ENCODE measurements at regions not wholly inside any gene's neighbourhood (a gene's known extent, or its start where the extent isn't known, plus 50 kb on each side); places are given as distances from the start of the nearest gene placed in this dataset.
A peak's percentile ranks its signal among the peaks of the same experiment; 100 is the strongest.

DNA sequence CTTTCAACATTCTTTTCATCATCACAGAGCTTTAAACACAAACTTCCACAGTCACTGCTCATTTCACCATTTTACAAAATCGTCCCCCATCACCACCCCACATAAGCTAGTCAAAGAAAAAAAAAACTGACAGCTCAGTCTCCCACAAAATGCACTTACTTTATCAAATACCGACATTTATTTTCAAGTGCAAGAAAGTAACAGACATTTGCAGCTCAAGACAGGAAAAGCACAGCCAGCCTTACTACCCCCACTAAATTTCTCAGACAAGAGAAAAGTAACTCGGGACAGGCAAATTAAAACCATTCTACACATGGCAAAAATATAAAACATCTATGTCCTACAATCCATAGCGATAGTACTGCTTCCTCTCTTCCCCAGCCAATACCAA is 402.4 kb downstream of the SHQ1 start:
- Mint-ChIP-seq H3K36me3 (peaks cover 27% of the 10 kb centered on the region), H3K27ac (peak overlapping the region; percentile 76 to 81), H3K9me3 (no peaks in the 10 kb centered on the region), H3K4me3 (peak overlapping the region; percentile 97), H3K27me3 (peaks cover 2 to 3% of the 10 kb centered on the region in 2 donors), H3K4me1 (ENCODE audit: low read depth in 2 of 2) (peaks cover 41 to 60% of the 10 kb centered on the region in 2 donors)
- no peak for ATAC-seq
- no peak for DNase-seq (ENCODE audit: low spot score)

DNA sequence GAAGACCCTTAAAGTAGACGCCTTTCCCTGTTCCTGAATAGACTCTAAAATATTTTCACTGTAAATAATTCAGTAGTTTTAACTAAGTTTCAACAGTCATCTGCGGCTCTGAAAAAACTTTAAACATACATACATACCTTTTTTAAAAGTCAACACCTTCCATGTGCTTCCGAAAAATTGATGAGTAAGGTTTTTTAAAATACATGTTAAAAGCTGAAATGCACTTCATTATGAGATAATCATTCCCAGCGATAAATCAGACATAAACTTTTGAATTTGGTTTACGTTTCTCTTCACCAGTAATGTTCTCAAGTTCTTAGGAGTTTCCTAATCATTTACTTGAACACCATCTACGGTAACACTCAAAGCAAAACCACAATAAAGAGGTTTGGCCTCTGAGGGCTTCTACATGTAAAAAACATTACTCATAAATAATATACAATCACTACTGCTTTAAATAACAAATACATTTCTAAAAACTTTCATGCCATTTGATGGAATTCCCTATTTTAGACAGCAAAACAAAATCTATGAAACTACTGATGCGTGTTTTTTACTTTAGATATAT is 403.5 kb downstream of the SHQ1 start:
- Mint-ChIP-seq H3K9me3 (no peaks in the 10 kb centered on the region), H3K27ac (peak overlapping the region; percentile 76 to 81), H3K27me3 (no peaks in the 10 kb centered on the region), H3K4me1 (ENCODE audit: low read depth in 2 of 2) (peaks cover 50 to 70% of the 10 kb centered on the region in 2 donors), H3K36me3 (peaks cover 27% of the 10 kb centered on the region), H3K4me3 (peak overlapping the region; percentile 97)
- DNase-seq (ENCODE audit: low spot score) (no peak), ATAC-seq (no peak)

DNA sequence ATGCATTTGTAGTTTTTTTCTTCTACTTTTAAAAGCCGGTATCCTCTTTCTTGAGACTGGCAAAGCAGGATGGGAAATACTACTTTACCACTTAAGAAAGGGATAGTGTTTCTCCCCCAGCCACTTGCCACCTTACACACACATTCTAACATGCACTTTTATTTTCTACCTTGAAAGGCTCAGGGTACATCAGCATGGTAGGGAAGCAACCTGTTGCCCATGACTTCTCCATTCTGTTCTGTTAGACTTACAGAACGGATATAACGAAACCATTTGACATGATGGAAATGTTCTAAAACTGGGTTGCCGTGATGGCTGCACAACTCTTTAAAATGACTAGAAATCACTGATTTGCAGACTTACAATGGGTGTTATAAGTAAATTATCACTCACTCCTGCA is 405.5 kb downstream of the SHQ1 start:
- Mint-ChIP-seq H3K4me1 (ENCODE audit: low read depth in 2 of 2) (peaks cover 64 to 81% of the 10 kb centered on the region in 2 donors), H3K27me3 (no peaks in the 10 kb centered on the region), H3K27ac (no peak overlapping the region), H3K9me3 (no peaks in the 10 kb centered on the region), H3K4me3 (peak overlapping the region; percentile 97), H3K36me3 (peaks cover 37% of the 10 kb centered on the region)
- DNase-seq (ENCODE audit: low spot score) (no peak), ATAC-seq (no peak)

DNA sequence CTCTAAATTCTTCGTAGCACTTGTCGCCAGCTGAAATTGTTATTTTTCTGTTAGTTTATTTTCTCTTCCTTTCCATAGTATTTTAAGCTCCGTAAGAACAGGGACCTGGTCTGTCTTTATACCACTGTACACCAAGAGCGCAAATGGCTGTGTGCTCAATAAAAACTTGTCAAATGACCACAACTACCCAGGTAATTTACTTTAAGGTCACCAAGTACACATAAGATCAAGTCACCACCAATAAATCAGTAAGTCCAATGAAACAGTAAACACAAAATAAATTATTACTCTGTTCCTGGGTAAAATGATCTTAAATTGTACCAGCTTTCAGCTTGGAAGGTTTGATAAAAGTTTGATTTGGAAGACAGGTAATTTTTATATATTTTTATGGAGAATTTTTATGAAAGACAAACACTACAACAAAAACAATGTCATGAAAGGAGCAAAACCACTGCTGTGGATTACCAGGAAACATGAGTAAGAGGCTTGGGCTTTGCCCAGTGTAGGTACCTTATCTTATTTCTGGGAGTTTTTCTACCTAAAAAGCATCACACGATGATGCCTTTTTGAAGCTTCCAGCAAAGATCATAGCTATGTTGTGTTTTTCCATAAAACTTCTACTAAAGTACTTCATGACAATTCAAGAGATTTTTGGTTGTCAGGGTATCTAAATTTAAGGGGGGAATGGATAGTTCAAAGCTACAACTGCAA is 406.8 kb downstream of the SHQ1 start:
- Mint-ChIP-seq H3K4me1 (ENCODE audit: low read depth in 2 of 2) (peaks cover 71 to 90% of the 10 kb centered on the region in 2 donors), H3K9me3 (no peaks in the 10 kb centered on the region), H3K27ac (peak overlapping the region in 1 of 2 donors; percentile 15), H3K27me3 (no peaks in the 10 kb centered on the region), H3K4me3 (no peak overlapping the region), H3K36me3 (peaks cover 37% of the 10 kb centered on the region)
- ATAC-seq, result no peak
- no peak for DNase-seq (ENCODE audit: low spot score)

DNA sequence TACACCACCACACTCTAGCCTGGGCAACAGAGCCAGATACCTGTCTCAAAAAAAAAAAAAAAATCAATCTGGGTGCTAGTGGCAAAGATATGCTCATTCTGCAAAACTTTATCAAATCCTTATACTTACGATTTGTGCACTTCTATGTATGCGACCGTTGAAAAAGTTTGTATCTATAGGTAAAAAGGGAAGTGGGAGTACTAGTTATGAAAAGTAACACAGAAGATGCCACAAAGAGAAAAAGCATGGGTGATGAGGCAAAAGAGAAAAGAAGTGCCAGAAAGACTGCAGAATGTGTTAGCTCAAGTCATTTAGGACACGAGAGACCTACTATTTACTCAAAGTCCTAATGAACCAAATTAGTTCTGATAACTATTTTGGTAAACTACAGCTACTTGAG is 407.8 kb downstream of the SHQ1 start:
- Mint-ChIP-seq H3K36me3 (peaks cover 27% of the 10 kb centered on the region), H3K4me1 (ENCODE audit: low read depth in 2 of 2) (peaks cover 62 to 80% of the 10 kb centered on the region in 2 donors), H3K4me3 (no peak overlapping the region), H3K9me3 (no peaks in the 10 kb centered on the region), H3K27me3 (no peaks in the 10 kb centered on the region), H3K27ac (peak overlapping the region in 1 of 2 donors; percentile 15)
- DNase-seq (ENCODE audit: low spot score) (no peak), ATAC-seq (no peak)

DNA sequence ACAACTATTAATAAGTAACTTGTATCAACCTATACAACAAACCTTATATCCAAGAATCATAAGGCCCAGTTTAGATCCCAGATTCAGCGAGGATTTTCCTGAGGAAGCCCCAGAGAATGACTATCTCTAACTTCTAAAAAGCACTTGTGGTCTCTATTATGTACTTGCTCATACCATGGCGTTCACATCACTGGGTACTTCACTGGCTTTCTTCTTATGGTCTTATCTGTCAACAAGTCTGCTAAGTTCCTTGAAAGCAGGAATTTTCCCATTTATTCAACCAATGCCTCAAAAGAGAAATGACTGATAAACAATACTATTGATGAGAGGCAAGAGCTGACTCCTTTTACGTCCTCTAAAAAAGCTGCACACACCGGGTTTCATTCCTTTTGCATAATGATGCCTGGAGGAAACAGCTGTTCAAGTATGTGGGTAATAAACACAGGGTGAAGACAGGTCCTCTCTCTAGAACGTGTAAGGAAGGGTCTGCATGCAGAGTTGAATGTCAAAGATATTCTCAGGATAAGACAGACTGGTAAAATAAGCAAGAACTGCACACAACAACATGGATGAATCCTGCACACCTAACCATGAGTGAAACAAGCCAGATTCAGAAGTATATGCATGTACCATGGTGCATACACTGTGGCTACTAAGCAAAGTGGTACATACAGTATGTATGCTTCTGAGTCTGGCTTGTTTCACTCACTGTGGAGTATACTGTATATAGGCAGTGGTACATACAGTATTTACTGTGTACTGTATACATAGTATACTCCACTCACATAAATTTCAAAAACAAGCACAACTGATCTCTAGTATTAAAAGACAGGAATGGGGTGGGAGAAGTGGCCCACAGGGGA is 408.7 kb downstream of the SHQ1 start:
- DNase-seq (ENCODE audit: low spot score), result no peak
- H3K27ac Mint-ChIP-seq, result no peak overlapping the region
- H3K9me3 Mint-ChIP-seq, result no peaks in the 10 kb centered on the region
- peaks cover 22% of the 10 kb centered on the region for H3K36me3 Mint-ChIP-seq
- no peak overlapping the region for H3K4me3 Mint-ChIP-seq
- H3K4me1 Mint-ChIP-seq (ENCODE audit: low read depth in 2 of 2), result peaks cover 59 to 73% of the 10 kb centered on the region in 2 donors
- peak in 1 of 2 donors; percentile 35 for ATAC-seq
- H3K27me3 Mint-ChIP-seq, result no peaks in the 10 kb centered on the region

DNA sequence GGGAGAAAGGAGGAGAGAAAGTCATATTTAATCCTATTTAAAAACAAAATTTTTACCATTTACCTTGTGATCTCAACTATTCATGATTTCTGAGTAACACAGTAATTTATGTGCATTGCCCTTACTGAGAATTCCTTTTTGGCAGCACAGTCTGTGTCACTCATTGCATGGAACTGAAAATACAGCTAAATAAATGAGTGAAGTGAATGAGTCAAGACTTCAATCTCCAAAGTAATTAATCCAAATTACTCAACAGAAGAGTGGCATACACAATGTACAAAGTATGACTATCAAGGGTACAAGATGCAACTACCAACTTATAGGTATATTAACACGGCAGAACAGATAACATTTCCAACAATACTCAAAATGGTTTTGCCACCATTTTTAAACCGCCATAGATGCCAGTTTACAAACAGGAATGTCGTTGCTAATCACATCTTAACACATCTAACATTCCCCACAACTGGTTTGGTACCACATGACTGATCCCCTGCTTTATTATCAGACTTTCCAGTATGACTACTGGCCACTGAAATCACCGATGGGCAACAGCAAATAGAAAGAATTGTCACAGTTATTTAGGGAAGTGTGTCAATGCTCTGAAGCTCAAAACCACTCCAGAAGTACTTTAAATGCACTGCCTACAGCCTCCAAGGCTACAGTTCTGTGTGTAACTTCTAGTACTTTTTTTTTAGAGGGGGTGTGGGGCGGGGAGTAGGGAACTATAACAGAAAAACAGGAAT is 410.4 kb downstream of the SHQ1 start:
- peak in 1 of 2 donors; percentile 52 for ATAC-seq
- Mint-ChIP-seq H3K27me3 (no peaks in the 10 kb centered on the region), H3K36me3 (peaks cover 10% of the 10 kb centered on the region)

DNA sequence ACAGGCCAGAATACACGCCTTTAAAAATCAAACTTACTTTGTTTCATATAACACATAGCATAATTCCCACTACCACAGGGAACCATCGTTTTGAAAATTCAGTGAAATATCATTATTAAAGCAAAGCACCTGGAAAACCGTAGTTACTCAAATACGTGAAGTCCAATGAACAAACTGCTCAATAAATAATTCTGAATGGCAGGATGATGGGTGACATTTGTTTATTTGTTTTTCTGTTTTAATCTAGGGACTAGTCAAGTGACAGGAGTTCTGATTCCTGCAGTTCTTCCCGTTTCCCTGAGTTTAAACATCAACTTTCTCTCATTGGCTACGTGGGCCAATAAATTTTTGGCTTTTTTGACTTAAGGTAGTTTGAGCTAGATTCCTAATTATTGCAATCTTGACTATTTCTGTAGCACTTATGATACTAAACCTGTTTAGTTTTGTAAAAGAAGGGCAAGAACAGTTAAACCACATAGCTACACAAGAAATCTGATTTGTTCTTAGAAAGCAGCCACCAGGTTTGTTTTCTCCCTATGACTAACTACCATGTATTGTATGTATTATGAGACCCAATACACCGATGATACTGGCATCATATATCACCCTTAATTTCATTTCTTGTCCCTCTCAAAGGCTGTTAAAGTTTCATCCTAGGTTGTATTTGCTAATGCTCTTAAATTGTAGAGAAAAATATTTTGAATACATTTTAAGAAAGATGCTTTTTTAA is 411.2 kb downstream of the SHQ1 start:
- Mint-ChIP-seq H3K4me1 (ENCODE audit: low read depth in 2 of 2) (peaks cover 51 to 69% of the 10 kb centered on the region in 2 donors), H3K36me3 (peaks cover 10% of the 10 kb centered on the region), H3K27me3 (no peaks in the 10 kb centered on the region), H3K27ac (no peak overlapping the region), H3K4me3 (no peak overlapping the region), H3K9me3 (no peaks in the 10 kb centered on the region)
- no peak for DNase-seq (ENCODE audit: low spot score)
- no peak for ATAC-seq

More for the DNA sequence above, 410.4 kb downstream of the SHQ1 start:
- peaks cover 52 to 69% of the 10 kb centered on the region in 2 donors for H3K4me1 Mint-ChIP-seq (ENCODE audit: low read depth in 2 of 2)
- H3K9me3 Mint-ChIP-seq, result no peaks in the 10 kb centered on the region
- H3K4me3 Mint-ChIP-seq, result no peak overlapping the region
- no peak overlapping the region for H3K27ac Mint-ChIP-seq
- no peak for DNase-seq (ENCODE audit: low spot score)

DNA sequence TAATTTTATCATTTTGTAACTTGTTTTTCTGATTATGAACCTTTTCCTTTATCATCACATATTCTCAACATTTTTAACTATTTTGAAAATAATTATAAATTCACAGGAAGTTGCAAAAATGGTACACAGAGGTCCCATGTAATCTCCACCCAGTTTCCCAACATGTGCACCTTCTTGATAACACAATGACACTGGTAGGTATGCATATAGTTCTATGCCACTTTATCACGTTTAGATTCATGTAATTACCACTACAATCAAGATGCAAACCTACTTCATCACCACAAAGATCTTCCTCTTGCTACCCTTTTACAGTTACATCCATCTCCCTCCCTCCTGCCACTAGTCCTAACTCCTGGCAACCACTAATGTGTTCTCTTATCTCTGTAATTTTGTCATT is 413.9 kb downstream of the SHQ1 start:
- Mint-ChIP-seq H3K4me3 (no peak overlapping the region), H3K4me1 (ENCODE audit: low read depth in 2 of 2) (peaks cover 45 to 53% of the 10 kb centered on the region in 2 donors)

DNA sequence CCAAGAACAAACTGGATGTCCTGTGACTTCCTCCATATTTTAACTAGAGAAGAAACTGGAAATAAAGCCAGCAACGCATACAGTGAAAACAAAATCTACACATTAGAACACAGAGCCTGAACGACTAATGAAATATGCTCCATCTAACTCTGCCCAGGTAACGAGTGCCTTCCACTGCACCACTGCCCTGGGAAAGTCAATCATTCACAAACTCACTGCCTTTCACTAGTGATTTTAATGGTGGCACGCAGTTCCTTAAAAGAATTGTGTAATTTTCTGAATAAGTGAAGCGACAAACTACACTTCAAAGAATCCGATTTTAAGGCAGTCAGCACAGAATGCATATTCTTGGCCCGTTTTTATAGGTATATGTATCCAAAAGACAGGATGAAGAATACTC is 416.0 kb downstream of the SHQ1 start:
- Mint-ChIP-seq H3K27me3 (no peaks in the 10 kb centered on the region), H3K27ac (no peak overlapping the region), H3K4me1 (ENCODE audit: low read depth in 2 of 2) (peaks cover 46 to 54% of the 10 kb centered on the region in 2 donors)

More for the DNA sequence above, 413.9 kb downstream of the SHQ1 start:
- no peaks in the 10 kb centered on the region for H3K9me3 Mint-ChIP-seq
- no peaks in the 10 kb centered on the region for H3K27me3 Mint-ChIP-seq
- DNase-seq (ENCODE audit: low spot score), result no peak
- ATAC-seq, result no peak
- peaks cover 10% of the 10 kb centered on the region for H3K36me3 Mint-ChIP-seq
- H3K27ac Mint-ChIP-seq, result peak overlapping the region; percentile 1 to 26

DNA sequence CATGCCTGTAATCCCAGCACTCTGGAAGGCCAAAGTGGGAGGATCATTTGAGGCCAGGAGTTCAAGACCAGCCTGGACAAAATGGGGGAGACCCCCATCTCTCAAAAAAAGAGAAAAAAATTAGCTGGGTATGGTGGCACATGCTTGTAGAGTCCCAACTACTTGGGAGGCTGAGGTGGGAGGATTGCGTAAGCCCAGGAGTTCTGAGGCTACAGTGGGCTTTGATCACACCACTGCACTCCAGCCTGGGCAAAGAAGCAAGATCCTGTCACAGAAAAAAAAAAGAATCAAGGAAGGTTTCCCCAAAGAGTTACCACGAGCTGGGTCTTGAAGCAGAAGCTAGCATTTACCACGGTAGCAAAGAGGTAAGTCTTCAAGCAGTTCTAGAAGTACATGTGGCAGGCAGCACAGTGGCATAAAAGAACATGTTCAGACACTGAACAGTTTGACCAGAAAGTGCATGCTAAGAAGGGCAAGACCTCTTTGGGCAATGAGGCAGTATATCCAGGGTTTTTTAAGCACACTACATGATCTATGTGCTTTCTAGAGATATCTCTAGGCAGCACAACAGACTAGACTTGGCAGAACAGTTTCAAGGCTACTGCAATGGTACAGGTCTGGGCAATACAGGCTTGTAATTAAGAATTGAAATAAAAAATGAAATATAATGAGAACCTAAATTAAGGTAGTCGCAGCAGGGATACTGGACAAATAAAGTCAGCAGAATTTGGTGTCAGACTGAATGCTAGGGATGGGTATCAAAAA is 418.5 kb downstream of the SHQ1 start:
- Mint-ChIP-seq H3K27ac (peak overlapping the region in 1 of 2 donors; percentile 45), H3K36me3 (no peaks in the 10 kb centered on the region), H3K9me3 (no peaks in the 10 kb centered on the region), H3K4me3 (no peak overlapping the region), H3K4me1 (ENCODE audit: low read depth in 2 of 2) (peaks cover 62 to 75% of the 10 kb centered on the region in 2 donors), H3K27me3 (no peaks in the 10 kb centered on the region)
- peak in 1 of 2 donors; percentile 15 for ATAC-seq
- DNase-seq (ENCODE audit: low spot score), result no peak

More for the DNA sequence above, 416.0 kb downstream of the SHQ1 start:
- no peaks in the 10 kb centered on the region for H3K9me3 Mint-ChIP-seq
- H3K36me3 Mint-ChIP-seq, result no peaks in the 10 kb centered on the region
- no peak overlapping the region for H3K4me3 Mint-ChIP-seq
- no peak for ATAC-seq
- DNase-seq (ENCODE audit: low spot score), result no peak

DNA sequence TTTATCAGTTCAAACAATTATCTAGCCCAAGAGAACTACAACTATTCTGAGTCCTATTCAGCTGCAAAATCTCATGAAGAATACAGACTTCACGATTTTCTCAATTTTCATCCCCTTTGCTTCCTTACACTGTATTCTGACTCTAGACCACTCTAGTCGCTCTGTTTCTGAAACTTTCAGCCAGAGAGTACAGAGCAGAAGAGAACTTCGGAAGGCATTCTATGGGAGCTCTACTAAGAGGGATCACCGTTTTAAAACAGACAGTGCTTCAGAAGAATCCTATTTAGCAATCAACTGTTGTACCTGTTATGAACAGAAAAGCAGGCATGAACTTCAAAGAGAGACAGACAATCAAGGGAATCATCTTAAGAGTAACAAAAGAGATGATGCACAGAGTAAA is 419.4 kb downstream of the SHQ1 start:
- no peaks in the 10 kb centered on the region for H3K36me3 Mint-ChIP-seq
- DNase-seq (ENCODE audit: low spot score), result no peak
- ATAC-seq, result no peak
- no peaks in the 10 kb centered on the region for H3K9me3 Mint-ChIP-seq
- peaks cover 60 to 75% of the 10 kb centered on the region in 2 donors for H3K4me1 Mint-ChIP-seq (ENCODE audit: low read depth in 2 of 2)
- H3K27me3 Mint-ChIP-seq, result no peaks in the 10 kb centered on the region
- peak overlapping the region; percentile 30 for H3K4me3 Mint-ChIP-seq
- peak overlapping the region in 1 of 2 donors; percentile 26 for H3K27ac Mint-ChIP-seq
